Esophagus squamous epithelium (tissue), 4 donors: ENCODE measurements at regions not wholly inside any gene's neighbourhood (a gene's known extent, or its start where the extent isn't known, plus 50 kb on each side); places are given as distances from the start of the nearest gene placed in this dataset.

Source experiments
- POLR2A ChIP-seq, 4 donors: fragments of 450-650 bp; IDR thresholded peaks; one replicate each; pipeline ENCODE4 v1.6.1; 2017; ENCODE audit warnings: antibody characterized with exemption in 4 of 4, mild to moderate bottlenecking in 4 of 4, moderate library complexity in 3 of 4
- TF ChIP-seq, protein P1 (sequence below), 6 experiments: fragments of 450-650 bp in 4 of 6; fragments of 200-600 bp in 2 of 6; sonication (generic) in 2 of 6; IDR thresholded peaks; one replicate each; pipeline ENCODE4 v1.5.1; 2016 to 2019; ENCODE audit warnings: antibody characterized with exemption in 6 of 6, mild to moderate bottlenecking in 4 of 6, moderate library complexity in 4 of 6

DNA sequence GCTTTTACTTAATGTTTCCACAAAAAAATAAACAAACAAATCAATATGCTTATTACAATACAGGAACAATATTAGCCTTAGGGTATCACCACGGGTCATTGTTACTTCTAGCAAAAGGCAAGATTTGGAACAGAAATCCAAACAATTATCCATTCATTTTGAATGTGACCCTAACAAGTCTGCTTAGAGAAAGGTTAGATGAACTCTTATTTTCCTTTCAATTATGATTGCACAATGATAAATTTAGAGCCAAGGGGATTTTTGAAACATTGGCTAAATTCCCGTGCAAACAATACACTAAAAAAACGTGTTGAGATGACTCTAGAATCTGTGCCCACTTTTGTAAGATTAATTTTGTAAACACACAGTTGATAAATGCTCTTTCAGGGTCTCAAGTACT is 474.7 kb downstream of the PCDH7 start:
- TF ChIP-seq, protein P1, sequence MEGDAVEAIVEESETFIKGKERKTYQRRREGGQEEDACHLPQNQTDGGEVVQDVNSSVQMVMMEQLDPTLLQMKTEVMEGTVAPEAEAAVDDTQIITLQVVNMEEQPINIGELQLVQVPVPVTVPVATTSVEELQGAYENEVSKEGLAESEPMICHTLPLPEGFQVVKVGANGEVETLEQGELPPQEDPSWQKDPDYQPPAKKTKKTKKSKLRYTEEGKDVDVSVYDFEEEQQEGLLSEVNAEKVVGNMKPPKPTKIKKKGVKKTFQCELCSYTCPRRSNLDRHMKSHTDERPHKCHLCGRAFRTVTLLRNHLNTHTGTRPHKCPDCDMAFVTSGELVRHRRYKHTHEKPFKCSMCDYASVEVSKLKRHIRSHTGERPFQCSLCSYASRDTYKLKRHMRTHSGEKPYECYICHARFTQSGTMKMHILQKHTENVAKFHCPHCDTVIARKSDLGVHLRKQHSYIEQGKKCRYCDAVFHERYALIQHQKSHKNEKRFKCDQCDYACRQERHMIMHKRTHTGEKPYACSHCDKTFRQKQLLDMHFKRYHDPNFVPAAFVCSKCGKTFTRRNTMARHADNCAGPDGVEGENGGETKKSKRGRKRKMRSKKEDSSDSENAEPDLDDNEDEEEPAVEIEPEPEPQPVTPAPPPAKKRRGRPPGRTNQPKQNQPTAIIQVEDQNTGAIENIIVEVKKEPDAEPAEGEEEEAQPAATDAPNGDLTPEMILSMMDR (IDR thresholded peaks at IDR 0.05) = no peak
- TF ChIP-seq POLR2A (IDR thresholded peaks at IDR 0.05) = no peak
